ENCODE measurements at regions not wholly inside any gene's neighbourhood (a gene's known extent, or its start where the extent isn't known, plus 50 kb on each side); places are given as distances from the start of the nearest gene placed in this dataset.
A peak's percentile ranks its signal among the peaks of the same experiment; 100 is the strongest.
"Not testable (repeated sequence)": the region's sequence is repeated elsewhere in the genome, so short reads cannot be mapped to it uniquely, and the experiment has no call there.

- H3K9me3 ChIP-seq (ENCODE audit: control insufficient read depth, low read length): peaks cover 7% of the 10 kb centered on the region
- no peaks in the 10 kb centered on the region for H3K27me3 ChIP-seq (ENCODE audit: control insufficient read depth, insufficient read depth, low read length, poor library complexity, severe bottlenecking)
- H3K4me1 Mint-ChIP-seq: peaks cover 9% of the 10 kb centered on the region
- no peak for TF ChIP-seq CTCF (conservative IDR thresholded peaks at IDR 0.05)
- H3K36me3 Mint-ChIP-seq (ENCODE audit: low read depth): peaks cover 3% of the 10 kb centered on the region
- no peak overlapping the region for H3K9ac ChIP-seq (ENCODE audit: extremely low read depth, low read length, poor library complexity, severe bottlenecking)
- WGBS, 2 experiments (ENCODE audit: insufficient coverage in 1 of 2, insufficient read length in 1 of 2): 77 to 78% methylated on average over 3 of the region's 3 CpGs
- peaks cover 11% of the 10 kb centered on the region for H3K9me3 Mint-ChIP-seq
- no peaks in the 10 kb centered on the region for H3K4me1 ChIP-seq (ENCODE audit: control insufficient read depth, insufficient read depth, low read length)
- no peaks in the 10 kb centered on the region for H3K27me3 Mint-ChIP-seq (ENCODE audit: insufficient read depth)
- no peaks in the 10 kb centered on the region for H3K36me3 ChIP-seq (ENCODE audit: control insufficient read depth, insufficient read depth, low read length)
- no peak overlapping the region for H3K27ac ChIP-seq (ENCODE audit: low read depth, low read length)
- H3K27ac Mint-ChIP-seq: no peak overlapping the region
- no peak overlapping the region for H3K4me3 ChIP-seq (ENCODE audit: low read length)
- H3K4me3 Mint-ChIP-seq: no peak overlapping the region
- DNase-seq: no peak
These were observed 296.5 kb upstream of the GALNTL6 start for GRCh38 chr4:171516694-171517093.

GRCh38 chr4:171484681-171485080, 328.5 kb upstream of the GALNTL6 start:
- H3K9ac ChIP-seq (ENCODE audit: extremely low read depth, low read length, poor library complexity, severe bottlenecking): no peak overlapping the region
- H3K4me3 ChIP-seq (ENCODE audit: low read length): no peak overlapping the region
- H3K4me3 Mint-ChIP-seq: no peak overlapping the region
- H3K36me3 ChIP-seq (ENCODE audit: control insufficient read depth, insufficient read depth, low read length): no peaks in the 10 kb centered on the region
- H3K9me3 Mint-ChIP-seq: peaks cover 12% of the 10 kb centered on the region
- no peaks in the 10 kb centered on the region for H3K27me3 ChIP-seq (ENCODE audit: control insufficient read depth, insufficient read depth, low read length, poor library complexity, severe bottlenecking)
- H3K4me1 ChIP-seq (ENCODE audit: control insufficient read depth, insufficient read depth, low read length): no peaks in the 10 kb centered on the region
- no peak overlapping the region for H3K27ac ChIP-seq (ENCODE audit: low read depth, low read length)
- DNase-seq: no peak
- H3K27ac Mint-ChIP-seq: no peak overlapping the region
- H3K9me3 ChIP-seq (ENCODE audit: control insufficient read depth, low read length): peaks cover 7% of the 10 kb centered on the region
- H3K4me1 Mint-ChIP-seq: no peaks in the 10 kb centered on the region
- no peaks in the 10 kb centered on the region for H3K27me3 Mint-ChIP-seq (ENCODE audit: insufficient read depth)
- no peak for TF ChIP-seq CTCF (conservative IDR thresholded peaks at IDR 0.05)
- H3K36me3 Mint-ChIP-seq (ENCODE audit: low read depth): no peaks in the 10 kb centered on the region

- no peak overlapping the region for H3K9ac ChIP-seq (ENCODE audit: extremely low read depth, low read length, poor library complexity, severe bottlenecking)
- H3K4me3 ChIP-seq (ENCODE audit: low read length): no peak overlapping the region
- Mint-ChIP-seq H3K4me3 (no peak overlapping the region), H3K9me3 (no peaks in the 10 kb centered on the region), H3K27me3 (ENCODE audit: insufficient read depth) (no peaks in the 10 kb centered on the region), H3K36me3 (ENCODE audit: low read depth) (no peaks in the 10 kb centered on the region), H3K4me1 (peaks cover 4% of the 10 kb centered on the region), H3K27ac (no peak overlapping the region)
- H3K9me3 ChIP-seq (ENCODE audit: control insufficient read depth, low read length): no peaks in the 10 kb centered on the region
- H3K27me3 ChIP-seq (ENCODE audit: control insufficient read depth, insufficient read depth, low read length, poor library complexity, severe bottlenecking): no peaks in the 10 kb centered on the region
- peak; percentile 44 for DNase-seq
- H3K36me3 ChIP-seq (ENCODE audit: control insufficient read depth, insufficient read depth, low read length): no peaks in the 10 kb centered on the region
- H3K27ac ChIP-seq (ENCODE audit: low read depth, low read length): no peak overlapping the region
- H3K4me1 ChIP-seq (ENCODE audit: control insufficient read depth, insufficient read depth, low read length): no peaks in the 10 kb centered on the region
- 22% methylated on average over 1 of the region's 1 CpG; no CpG with 5 or more reads in 1 of the 2 experiments for WGBS, 2 experiments (ENCODE audit: insufficient coverage in 1 of 2, insufficient read length in 1 of 2)
- no peak for TF ChIP-seq CTCF (conservative IDR thresholded peaks at IDR 0.05)
These were observed 335.0 kb upstream of the GALNTL6 start for GRCh38 chr4:171478181-171478580.

GRCh38 chr4:171475111-171475510, 338.1 kb upstream of the GALNTL6 start:
- H3K4me3 Mint-ChIP-seq; H3K27ac ChIP-seq (ENCODE audit: low read depth, low read length); H3K9ac ChIP-seq (ENCODE audit: extremely low read depth, low read length, poor library complexity, severe bottlenecking); H3K36me3 Mint-ChIP-seq (ENCODE audit: low read depth); H3K36me3 ChIP-seq (ENCODE audit: control insufficient read depth, insufficient read depth, low read length); H3K9me3 Mint-ChIP-seq; H3K4me1 ChIP-seq (ENCODE audit: control insufficient read depth, insufficient read depth, low read length); H3K9me3 ChIP-seq (ENCODE audit: control insufficient read depth, low read length); H3K27me3 ChIP-seq (ENCODE audit: control insufficient read depth, insufficient read depth, low read length, poor library complexity, severe bottlenecking); H3K27me3 Mint-ChIP-seq (ENCODE audit: insufficient read depth); H3K4me1 Mint-ChIP-seq; H3K4me3 ChIP-seq (ENCODE audit: low read length); DNase-seq; H3K27ac Mint-ChIP-seq: not testable (repeated sequence)
- 75% methylated on average over 3 of the region's 3 CpGs; no CpG with 5 or more reads in 1 of the 2 experiments for WGBS, 2 experiments (ENCODE audit: insufficient coverage in 1 of 2, insufficient read length in 1 of 2)
